ENCODE measurements at regions not wholly inside any gene's neighbourhood (a gene's known extent, or its start where the extent isn't known, plus 50 kb on each side); places are given as distances from the start of the nearest gene placed in this dataset.

- H3K36me3 Mint-ChIP-seq (ENCODE audit: low read depth), result no peaks in the 10 kb centered on the region
- no peak for TF ChIP-seq CTCF (conservative IDR thresholded peaks at IDR 0.05)
- H3K27ac Mint-ChIP-seq, result no peak overlapping the region
- H3K36me3 ChIP-seq (ENCODE audit: control insufficient read depth, insufficient read depth, low read length), result no peaks in the 10 kb centered on the region
- no peak for DNase-seq
- H3K9ac ChIP-seq (ENCODE audit: extremely low read depth, low read length, poor library complexity, severe bottlenecking), result no peak overlapping the region
- H3K27me3 Mint-ChIP-seq (ENCODE audit: insufficient read depth), result no peaks in the 10 kb centered on the region
- peaks cover 7% of the 10 kb centered on the region for H3K9me3 ChIP-seq (ENCODE audit: control insufficient read depth, low read length)
- H3K27me3 ChIP-seq (ENCODE audit: control insufficient read depth, insufficient read depth, low read length, poor library complexity, severe bottlenecking), result no peaks in the 10 kb centered on the region
- no peak overlapping the region for H3K27ac ChIP-seq (ENCODE audit: low read depth, low read length)
- no peak overlapping the region for H3K4me3 ChIP-seq (ENCODE audit: low read length)
- peaks cover 74% of the 10 kb centered on the region for H3K9me3 Mint-ChIP-seq
- no peaks in the 10 kb centered on the region for H3K4me1 ChIP-seq (ENCODE audit: control insufficient read depth, insufficient read depth, low read length)
- 96 to 97% methylated on average over 7 to 11 of the region's 11 CpGs for WGBS, 2 experiments (ENCODE audit: insufficient coverage in 1 of 2, insufficient read length in 1 of 2)
- H3K4me1 Mint-ChIP-seq, result no peaks in the 10 kb centered on the region
- H3K4me3 Mint-ChIP-seq, result no peak overlapping the region
Observed at GRCh38 chr14:52166822-52167221, 98.0 kb upstream of the NID2 start.

GRCh38 chr14:52155651-52156213 lies 86.9 kb upstream of the NID2 start:
- Mint-ChIP-seq H3K4me1 (no peaks in the 10 kb centered on the region), H3K9me3 (no peaks in the 10 kb centered on the region), H3K36me3 (ENCODE audit: low read depth) (no peaks in the 10 kb centered on the region), H3K27ac (no peak overlapping the region), H3K4me3 (no peak overlapping the region), H3K27me3 (ENCODE audit: insufficient read depth) (peaks cover 9% of the 10 kb centered on the region)
- 91% methylated on average over 19 to 24 of the region's 24 CpGs for WGBS, 2 experiments (ENCODE audit: insufficient coverage in 1 of 2, insufficient read length in 1 of 2)
- Histone ChIP-seq H3K9ac (ENCODE audit: extremely low read depth, low read length, poor library complexity, severe bottlenecking) (no peak overlapping the region), H3K27ac (ENCODE audit: low read depth, low read length) (no peak overlapping the region), H3K9me3 (ENCODE audit: control insufficient read depth, low read length) (no peaks in the 10 kb centered on the region), H3K27me3 (ENCODE audit: control insufficient read depth, insufficient read depth, low read length, poor library complexity, severe bottlenecking) (no peaks in the 10 kb centered on the region), H3K4me1 (ENCODE audit: control insufficient read depth, insufficient read depth, low read length) (no peaks in the 10 kb centered on the region), H3K4me3 (ENCODE audit: low read length) (no peak overlapping the region), H3K36me3 (ENCODE audit: control insufficient read depth, insufficient read depth, low read length) (no peaks in the 10 kb centered on the region)
- no peak for DNase-seq
- no peak for TF ChIP-seq CTCF (conservative IDR thresholded peaks at IDR 0.05)

GRCh38 chr14:52154992-52155650 lies 86.3 kb upstream of the NID2 start:
- no peak overlapping the region for H3K9ac ChIP-seq (ENCODE audit: extremely low read depth, low read length, poor library complexity, severe bottlenecking)
- H3K9me3 ChIP-seq (ENCODE audit: control insufficient read depth, low read length), result no peaks in the 10 kb centered on the region
- H3K36me3 ChIP-seq (ENCODE audit: control insufficient read depth, insufficient read depth, low read length), result no peaks in the 10 kb centered on the region
- no peak for DNase-seq
- no peak for TF ChIP-seq CTCF (conservative IDR thresholded peaks at IDR 0.05)
- Mint-ChIP-seq H3K9me3 (no peaks in the 10 kb centered on the region), H3K27me3 (ENCODE audit: insufficient read depth) (peaks cover 4% of the 10 kb centered on the region), H3K27ac (no peak overlapping the region), H3K36me3 (ENCODE audit: low read depth) (no peaks in the 10 kb centered on the region), H3K4me1 (no peaks in the 10 kb centered on the region), H3K4me3 (no peak overlapping the region)
- WGBS, 2 experiments (ENCODE audit: insufficient coverage in 1 of 2, insufficient read length in 1 of 2), result 95 to 100% methylated on average over 1 to 4 of the region's 4 CpGs
- H3K4me3 ChIP-seq (ENCODE audit: low read length), result no peak overlapping the region
- no peaks in the 10 kb centered on the region for H3K4me1 ChIP-seq (ENCODE audit: control insufficient read depth, insufficient read depth, low read length)
- H3K27me3 ChIP-seq (ENCODE audit: control insufficient read depth, insufficient read depth, low read length, poor library complexity, severe bottlenecking), result no peaks in the 10 kb centered on the region
- no peak overlapping the region for H3K27ac ChIP-seq (ENCODE audit: low read depth, low read length)

All from endodermal cell (in vitro differentiated cells).